Left renal pelvis (tissue), 4 donors: ENCODE measurements at regions not wholly inside any gene's neighbourhood (a gene's known extent, or its start where the extent isn't known, plus 50 kb on each side); places are given as distances from the start of the nearest gene placed in this dataset.

ENCODE experiments used
- DNase-seq, 4 donors: peaks; one replicate each; pipeline ENCODE4 v3.0.0-alpha.2; 2013; ENCODE audit warnings: low read depth in 4 of 4, low spot score in 3 of 4

DNA sequence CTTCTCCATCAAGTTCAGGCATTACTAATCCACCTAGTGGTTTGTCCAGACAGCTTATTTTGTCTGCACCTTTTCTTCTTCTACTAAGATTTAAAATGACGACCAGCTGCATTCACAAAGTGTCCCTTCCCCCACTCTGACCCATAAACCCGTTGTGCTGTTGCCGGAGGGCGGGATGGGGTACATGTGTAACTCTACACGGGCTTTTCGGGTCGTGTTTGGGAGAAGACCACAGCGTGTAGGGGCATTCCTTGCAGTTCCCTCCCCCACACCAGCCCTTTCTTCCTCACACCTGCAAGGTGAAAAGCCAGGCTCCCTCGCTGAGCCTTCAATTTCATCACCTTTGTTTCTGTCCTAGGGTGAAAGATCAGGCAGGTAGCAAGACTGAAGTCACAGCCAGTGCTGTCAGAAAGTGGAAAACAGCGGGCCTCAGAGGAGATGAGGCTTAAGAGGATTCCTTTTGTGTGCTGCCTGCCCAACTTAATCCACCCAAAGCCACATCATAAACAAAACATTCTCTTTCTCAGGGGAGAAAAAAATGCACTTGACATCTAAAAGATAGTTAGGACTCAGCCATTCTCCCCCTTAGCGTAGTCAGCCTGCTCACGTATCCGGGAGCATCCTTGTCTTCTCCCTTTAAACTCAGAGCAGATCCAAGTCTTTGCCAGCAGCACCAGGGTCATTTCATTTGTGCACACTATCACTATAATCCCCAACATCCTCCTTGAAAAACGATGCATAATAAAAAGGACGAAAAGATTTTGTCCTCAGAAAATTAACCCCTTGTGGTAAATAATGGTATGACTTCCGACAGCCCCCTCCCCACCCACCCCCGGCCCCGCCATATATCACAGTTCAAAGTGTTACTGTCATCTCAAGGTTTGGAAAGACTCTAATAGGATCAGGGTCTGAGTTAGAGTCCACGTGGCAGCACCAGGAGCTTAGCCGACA lies 599.0 kb downstream of the RAB28 start:
- DNase-seq, result no peak

DNA sequence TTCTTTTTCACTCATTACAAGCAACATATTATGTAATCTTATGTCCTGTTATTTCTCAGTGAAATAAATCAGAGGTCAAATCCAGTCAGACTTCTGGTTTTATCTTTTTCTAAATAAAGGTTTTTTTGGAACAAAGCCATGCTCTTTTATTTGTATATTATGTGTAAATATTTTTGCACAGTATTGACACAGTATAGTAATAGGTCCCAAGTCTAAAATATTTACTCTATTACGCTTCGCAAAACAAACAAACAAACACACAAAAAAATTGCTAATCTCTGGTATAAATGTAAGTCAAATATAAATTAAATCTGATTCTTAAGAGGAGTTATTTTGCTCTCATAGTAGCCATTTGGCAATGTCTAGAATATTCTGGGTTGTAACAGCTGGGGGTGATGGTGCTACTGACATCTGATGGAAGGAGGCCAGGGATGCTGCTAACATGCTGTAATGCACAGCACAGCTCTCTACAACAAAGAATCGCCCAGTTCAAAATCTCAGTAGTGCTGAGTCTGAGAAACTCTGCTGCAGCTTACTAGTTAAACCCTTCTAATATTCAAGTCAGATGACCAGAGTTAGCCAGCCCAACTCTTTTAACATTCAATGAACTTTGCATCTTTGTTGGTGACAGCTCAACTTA lies 602.1 kb downstream of the RAB28 start:
- peak in 1 of 4 donors; percentile 2 for DNase-seq

DNA sequence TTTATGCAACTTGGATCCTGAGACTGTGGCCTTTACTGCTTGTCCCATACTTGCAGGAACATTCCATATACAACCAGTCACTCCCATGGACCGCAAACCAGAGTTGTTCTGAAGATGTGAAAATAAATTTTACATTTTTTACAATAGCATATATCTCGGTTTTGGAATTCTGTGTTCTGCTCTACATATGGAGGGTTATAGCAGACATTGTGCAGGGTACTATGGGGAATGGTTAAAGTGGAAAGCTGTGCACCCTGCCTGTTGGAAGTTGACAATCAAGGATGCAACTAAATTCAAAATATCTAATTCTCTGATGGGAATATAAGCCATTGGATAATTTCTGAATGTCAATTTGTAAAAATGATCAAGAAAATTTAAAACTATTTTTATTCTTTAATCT lies 603.3 kb downstream of the RAB28 start:
- DNase-seq, result no peak

DNA sequence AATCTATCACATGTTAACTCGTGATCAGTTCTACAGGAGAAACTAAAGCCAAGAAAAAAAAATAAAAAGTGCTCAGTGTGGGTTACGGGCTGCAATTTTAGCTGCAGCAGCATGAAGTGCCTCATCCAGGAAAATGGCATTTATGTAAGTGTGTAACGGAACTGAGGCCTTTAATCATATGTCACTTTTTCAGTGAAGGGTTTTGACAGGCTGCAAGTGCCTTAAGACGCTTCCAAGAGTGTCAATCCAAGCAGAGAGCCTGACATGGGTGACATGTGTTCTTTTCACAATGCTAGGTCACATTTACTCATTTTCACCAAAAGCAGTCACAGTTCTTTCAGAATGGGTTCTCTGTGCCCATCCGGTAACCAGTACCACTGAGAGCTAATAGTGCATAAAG lies 604.6 kb downstream of the RAB28 start:
- DNase-seq, result no peak

DNA sequence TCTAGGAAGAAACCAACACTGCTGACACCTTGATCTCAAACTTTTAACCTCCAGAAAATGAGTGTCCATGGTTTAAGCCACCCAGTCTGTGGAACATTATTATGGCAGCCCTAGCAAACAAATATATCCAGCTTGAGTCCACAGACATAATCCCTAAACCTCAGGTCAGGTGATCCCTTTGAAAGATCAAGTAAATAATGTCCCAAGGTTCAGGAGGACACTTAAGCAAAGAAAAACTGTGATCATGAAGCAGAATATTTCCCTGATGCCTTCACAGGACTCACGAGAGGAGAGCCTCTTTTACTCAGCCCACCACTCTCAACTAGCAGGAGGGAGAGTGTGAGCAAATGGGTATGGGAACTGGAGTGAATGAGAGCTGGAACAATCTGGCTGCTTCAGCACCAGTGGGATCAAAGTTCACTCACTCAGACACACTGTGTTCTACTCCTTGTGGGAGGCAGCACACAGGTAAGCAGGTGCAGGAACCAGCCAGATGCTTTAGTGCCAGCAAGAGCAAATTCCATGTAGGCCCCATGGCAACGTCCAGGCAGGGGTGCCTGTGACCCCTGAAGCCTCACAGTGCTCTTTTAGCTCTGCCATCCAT lies 608.4 kb downstream of the RAB28 start:
- DNase-seq, result no peak

DNA sequence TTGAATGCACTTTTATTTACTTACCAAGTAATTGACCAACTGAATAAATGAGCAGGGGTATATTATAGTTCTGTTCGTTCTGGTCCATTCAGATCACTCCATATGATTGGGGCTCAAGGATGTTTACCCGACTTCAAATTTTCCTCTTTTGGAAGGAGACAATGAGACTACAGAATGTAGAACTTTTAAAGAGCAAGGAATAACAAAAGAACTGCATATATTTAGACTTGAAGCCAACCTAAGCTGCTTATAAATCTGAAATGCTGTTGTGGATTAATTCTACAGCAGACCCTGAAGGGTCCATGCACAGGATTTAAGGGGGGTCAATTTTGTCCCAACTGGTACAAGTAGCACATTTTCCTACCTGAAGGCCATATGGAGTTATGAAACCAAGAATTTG lies 610.8 kb downstream of the RAB28 start:
- no peak for DNase-seq

DNA sequence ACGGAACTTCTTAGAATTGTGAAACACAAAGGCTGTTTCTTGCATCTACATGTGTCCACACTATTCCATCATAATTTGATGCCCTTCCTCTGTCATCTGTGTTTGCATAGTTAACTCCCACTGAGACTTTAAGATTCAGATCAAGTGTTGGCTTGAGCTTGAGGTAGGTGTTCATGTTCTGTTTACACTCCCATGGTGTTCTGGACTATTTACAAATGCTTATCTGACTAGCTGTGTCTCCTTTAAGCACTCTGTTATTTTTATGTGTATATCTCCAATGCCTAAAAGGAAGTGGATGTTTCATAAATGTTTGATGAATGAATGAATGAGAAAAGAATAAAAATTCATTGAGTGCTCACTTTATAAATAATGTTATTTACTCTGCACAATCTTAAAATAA lies 622.7 kb downstream of the RAB28 start:
- DNase-seq, result no peak

DNA sequence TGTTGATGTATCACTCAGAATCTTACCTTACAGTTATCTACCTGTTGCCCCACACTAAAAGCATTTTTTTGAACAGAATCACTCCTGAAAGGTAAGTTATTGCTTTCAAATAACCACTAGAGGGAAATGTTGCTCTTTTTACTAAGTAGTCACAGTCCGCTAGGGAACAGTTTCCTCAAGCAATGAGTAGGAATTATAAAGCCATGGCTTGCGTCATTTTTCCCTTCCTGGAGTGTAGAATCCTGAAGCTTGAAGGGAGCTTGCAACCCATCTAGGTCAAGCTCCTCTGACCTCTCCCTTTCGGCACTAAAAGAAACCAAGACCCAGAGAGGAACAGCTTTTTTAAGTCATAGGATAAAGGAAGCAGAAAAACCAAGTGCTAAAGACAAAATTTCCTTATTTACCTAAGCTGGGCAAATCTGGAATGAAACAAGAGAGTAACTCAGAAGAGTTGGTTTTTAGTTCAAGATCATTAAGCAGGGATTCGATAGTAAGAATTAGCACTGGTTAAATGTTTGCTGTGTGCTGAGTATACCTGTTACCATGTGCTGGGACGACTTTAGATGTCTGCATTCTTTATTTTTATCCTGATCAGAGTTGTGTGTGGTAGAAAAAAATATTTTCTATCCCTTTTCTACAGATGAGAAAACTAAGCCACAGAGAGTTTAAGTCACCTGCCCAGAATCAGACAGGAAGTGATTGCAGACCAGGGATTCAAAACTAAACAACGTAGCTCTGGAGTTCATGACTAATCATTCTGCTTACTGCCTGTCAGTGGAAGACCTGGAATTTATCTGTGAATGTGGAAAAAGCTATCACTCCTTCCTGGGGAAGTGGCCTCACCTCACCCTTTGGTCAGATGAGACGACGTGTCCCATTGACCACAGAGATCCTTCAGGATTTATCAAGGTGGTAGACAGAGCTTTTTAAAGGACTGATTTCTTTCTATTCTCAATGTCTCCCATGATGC lies 631.5 kb downstream of the RAB28 start:
- peak in 3 of 4 donors; percentile 18 to 64 (median 50) for DNase-seq

DNA sequence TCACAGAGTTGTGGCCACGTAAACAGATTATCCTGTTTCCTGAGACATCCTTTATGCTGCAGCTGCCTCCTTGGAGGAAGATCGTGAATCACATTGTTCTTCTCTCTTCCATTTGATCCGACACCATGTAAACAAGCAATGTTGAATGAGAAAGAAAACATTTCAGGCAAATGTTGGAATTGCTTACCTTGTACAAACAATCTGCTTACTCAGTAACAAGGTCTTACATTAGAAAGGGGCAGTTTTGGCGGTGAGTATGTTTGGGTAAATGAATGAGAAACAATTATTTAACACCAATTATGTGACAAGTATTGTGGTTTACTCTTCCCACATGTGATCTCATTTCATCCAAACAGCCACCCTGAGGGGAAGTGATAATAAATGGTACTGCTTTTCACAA lies 637.8 kb downstream of the RAB28 start:
- no peak for DNase-seq

DNA sequence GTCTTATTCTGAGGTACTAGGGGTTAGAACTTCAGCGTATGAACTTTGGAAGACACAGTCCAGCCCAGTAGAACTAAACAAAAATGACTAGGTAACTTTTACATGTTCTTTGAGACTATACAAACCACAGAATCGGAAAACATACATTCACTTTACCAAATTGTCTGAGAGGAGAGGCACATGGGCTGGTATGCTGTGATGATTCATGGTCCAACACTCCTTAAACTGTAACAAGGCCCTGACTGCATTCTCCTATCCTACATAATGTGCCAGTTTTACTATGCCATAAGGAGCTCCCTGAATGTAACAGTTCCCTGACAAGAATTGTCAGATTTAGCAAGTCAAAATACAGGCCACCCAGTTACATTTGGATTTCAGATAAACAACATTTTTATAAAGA lies 640.0 kb downstream of the RAB28 start:
- DNase-seq, result no peak

DNA sequence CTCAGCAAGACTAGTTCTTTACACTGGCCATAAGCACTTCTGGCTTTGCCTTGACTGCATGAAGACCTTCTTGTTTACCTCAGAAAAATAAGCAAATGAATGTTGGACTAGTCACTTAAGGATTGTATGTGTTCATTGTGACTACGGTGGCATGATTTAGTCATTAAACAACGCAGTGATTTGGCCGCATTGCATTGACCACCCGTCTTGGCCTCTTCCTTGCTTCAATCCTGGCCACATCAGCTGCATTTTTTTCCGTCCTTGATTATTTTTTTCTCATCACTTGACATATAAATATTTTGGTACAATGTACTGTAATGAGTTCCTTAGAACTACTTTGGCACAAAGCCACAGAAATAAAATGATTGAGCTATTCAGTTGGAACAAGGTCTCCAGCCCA lies 656.2 kb downstream of the RAB28 start:
- DNase-seq, result no peak

DNA sequence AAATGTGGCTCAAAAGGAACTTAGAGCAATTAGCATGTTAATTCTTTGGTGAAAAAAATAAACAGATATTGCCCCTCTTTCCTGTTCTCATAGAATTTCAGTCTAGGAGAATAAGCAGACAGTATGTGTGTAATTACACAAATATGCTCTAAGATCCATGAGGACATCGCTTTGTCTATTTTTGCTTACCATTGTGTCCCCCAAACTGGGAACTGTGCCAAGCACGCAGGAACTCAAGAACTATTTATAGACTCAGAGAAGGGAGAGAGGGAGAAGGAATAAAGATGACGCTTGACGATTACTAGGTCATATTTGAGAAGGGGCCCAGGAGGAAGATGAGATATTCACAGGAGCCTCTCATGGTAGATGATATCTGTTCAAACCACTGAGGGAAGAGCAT lies 692.6 kb downstream of the RAB28 start:
- DNase-seq, result no peak

DNA sequence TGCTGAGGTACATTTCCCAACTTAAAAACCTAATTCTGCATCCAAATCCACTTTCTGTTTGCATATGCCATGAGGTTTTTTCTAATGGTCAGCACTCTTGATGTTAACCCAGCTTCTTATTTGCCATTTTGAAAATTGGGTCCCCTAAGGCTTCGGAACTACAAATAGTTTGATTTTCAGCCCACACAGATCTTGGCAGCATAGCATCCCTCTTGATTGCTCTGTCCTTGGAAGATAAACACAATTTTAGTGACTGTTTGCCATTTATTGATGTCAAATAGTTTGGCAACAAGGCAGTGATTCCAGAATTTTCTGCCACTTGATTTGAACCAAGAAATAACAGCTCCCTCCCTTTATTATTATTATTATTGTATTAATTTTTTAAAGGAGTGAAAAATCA lies 696.9 kb downstream of the RAB28 start:
- no peak for DNase-seq

DNA sequence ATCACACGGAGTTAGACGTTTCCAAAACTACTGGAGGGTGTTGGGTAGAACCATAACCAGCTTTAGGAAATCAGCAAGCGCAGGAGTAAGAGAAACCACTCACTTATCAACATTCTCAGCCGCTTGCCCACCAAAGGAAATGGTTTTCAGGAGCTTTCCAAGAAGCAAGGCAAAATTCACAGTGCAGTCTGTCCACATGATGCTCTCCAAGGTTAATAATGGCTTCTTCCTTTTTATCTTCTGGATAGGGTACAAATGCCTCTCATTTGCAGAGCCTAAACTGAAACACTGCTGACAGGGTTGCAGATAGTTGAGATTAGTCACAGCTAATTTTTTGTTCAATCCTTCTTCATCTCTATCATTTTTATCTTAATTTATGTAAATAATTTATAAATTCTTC lies 705.4 kb downstream of the RAB28 start:
- DNase-seq, result no peak

DNA sequence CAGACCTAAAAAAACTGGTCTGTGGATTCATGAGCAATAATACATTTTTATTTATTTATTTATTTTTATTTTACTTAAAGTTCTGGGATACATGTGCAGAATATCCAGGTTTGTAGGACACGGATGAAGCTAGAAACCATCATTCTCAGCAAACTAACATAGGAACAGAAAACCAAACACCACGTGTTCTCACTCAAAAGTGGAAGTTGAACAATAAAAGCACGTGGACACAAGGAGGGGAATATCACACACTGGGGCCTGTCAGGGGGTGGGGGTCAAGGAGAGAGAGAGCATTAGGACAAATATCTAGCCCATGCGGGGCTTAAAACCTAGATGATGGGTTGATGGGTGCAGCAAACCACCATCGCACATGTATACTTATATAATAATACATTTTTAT lies 705.9 kb downstream of the RAB28 start:
- DNase-seq, result no peak

DNA sequence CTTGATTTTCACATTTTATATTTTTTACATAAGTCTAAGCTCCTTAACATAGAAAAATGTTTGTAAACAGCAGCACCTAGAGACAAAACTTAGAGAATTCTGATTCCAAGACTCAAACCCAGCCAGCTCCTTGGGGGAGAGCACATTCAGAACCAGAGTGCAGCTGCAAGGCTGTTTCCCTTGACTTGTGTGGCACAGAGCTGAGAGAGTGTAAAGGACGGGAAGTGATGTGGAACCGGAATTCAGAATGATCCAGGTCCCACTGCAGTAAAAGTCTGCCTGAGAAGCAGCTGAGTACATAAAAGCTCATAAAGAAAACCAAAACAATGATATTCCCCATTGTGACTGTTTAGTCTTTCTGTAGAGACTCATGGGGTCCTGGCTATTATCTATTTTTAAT lies 713.8 kb downstream of the RAB28 start:
- DNase-seq, result peak in 1 of 4 donors; percentile 25

DNA sequence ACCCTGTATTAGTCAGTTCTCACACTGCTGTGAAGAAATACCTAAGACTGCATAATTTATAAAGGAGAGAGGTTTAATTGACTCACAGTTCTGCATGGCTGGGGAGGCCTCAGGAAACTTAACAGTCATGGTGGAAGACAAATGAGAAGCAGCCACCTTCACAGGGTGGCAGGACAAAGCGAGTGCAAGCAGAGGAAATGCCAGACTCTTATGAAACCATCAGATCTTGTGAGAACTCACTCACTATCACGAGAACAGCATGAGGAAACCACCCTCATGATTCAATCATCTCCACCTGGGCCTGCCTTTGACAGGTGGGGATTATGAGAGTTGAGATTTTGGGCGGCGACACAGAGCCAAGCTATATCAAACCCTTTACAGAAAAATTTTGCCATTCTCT lies 722.4 kb downstream of the RAB28 start:
- no peak for DNase-seq

DNA sequence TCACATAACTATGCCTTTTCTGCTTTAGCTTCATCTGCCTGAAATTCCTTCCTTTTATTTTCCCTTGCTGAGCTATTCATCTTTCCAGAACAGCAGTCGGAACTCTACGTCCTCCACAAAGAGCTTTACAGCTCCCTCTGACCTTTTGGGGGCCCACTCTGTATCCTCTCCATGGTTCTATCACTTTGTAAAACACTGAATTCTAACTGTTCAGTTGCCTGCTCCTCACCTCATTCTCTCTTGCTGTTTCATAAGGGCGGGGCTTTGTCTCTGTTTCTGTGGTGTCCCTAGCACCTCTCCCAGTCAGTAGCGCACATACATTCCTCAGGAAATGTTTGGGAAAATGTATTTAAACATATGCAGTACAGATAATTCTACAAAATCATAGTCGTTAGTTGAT lies 737.0 kb downstream of the RAB28 start:
- DNase-seq, result no peak

DNA sequence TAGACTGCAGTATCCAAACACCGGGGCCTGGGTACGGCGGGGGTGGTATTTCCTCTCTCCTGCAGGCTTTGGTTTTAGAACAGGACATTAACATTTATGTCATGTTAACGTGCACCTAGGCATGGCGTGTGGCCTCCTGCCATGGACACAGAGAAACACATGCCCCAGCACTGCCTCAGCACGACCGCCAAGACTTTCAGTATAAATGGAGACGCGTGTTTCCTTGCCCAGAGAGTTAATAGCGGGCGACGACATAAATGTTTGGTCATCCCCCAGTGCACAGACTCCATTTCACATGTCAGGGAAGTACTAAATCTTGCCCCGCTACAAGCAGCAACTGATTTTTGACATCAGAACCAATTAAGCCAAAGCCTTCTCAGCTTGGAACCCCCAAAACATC lies 737.9 kb downstream of the RAB28 start:
- no peak for DNase-seq

DNA sequence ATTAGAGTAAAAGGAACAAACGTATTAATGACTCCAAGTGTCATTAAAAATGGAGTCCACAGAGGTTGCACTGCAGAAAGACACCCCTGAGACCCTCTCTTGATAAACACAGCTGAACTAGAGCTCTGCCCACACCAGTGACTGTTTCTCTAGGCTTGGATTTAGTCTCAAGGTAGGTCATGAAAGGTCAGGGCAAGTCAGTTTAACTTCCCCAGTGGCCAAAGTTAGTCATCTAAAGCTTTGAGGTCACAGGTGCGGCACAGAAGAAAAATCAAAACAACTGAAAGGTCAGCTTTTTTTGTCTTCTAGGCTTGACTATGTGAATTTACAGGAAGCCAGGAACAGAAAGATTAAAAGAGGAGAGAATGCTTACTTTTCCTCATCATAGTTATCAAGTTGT lies 749.6 kb downstream of the RAB28 start:
- no peak for DNase-seq

DNA sequence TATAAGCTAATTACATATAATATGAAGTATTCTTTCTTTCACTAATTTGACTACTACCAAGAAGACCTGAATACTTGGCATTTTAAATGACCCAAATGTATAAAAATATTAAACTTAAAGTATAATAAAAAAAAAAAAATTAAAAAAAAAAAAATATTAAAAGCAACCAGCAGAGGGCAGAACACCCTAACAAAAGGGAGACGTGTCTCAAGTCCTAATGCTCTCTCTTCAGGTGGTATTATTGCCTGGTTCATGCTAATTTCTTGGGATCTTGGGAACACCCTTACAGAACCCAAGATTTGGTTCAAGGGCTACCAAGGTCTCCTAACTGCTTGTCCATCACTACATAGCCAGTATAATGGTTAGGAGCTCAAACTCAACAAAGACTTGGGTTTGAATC lies 754.8 kb downstream of the RAB28 start:
- DNase-seq, result no peak
